Activated CD8-positive, alpha-beta memory T cell treated with anti-CD3 and anti-CD28 coated beads, Interleukin-2, amount 10 ng/mL, durations not matched to agents 7 days and 5 days (primary cell): ENCODE measurements at regions not wholly inside any gene's neighbourhood (a gene's known extent, or its start where the extent isn't known, plus 50 kb on each side); places are given as distances from the start of the nearest gene placed in this dataset. TPM values are rescaled to one million over a fixed set of nuclear protein-coding genes. Genes with fewer than 3 reads are reported as not detected.

Source experiments
- microRNA-seq: library from miRNA; unstranded; fragments of <30 nt; microRNA quantifications from one replicate; pipeline ENCODE4 v1.2.0, GENCODE V29; 2022

Small RNA genes in the stretch of these regions (microRNA-seq; reads per million reads assigned to microRNA genes)
- gene MIR548AE1, result not detected
